GM18519 (cell line): ENCODE measurements at regions not wholly inside any gene's neighbourhood (a gene's known extent, or its start where the extent isn't known, plus 50 kb on each side); places are given as distances from the start of the nearest gene placed in this dataset.

Experiments used
- ATAC-seq: cut with Tn5 transposase; IDR thresholded peaks from one replicate; pipeline ENCODE4 v1.9.1; 2021; ENCODE audit warnings: mild to moderate bottlenecking, moderate library complexity; ENCODE audit not compliant: unreplicated experiment, low FRiP score

DNA sequence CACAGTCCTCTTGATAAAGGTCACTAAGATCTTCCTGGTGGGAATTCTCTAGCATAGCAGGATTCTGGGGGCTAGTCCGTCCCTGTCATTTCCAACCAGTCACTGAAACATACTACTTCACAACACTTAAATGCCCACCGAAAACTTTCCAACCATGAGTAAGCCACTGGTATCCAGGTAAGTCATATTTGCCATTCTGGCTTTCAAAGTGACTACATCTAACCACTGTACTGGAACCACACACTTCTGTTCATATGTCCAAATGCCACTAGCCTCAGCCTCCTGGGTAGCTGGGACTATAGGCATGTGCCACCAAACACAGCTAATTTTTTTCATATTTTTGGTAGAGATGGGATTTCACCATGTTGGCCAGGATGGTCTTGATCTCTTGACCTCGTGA, 64.3 kb upstream of the VANGL1 start:
- ATAC-seq: no peak

DNA sequence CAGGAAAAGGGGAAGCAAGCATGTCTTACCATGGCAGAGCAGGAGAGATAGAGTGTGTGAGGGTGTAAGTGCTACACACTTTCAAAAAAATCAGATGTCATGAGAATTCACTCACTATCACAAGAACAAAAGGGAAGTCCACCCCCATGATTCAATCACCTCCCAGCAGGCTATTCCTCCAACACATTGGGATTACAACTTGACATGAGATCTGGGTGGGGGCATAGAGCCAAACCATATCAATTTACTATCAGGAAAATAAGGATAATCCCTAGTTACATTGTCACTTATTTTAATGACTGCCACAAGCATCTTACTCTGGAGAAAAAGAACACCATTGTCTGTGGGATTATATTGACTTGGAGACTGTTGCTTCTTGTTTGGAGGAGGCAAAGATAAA, 66.1 kb upstream of the VANGL1 start:
- ATAC-seq: no peak

GRCh38 chr1:115572710-115573109, 69.1 kb upstream of the VANGL1 start:
- no peak for ATAC-seq

DNA sequence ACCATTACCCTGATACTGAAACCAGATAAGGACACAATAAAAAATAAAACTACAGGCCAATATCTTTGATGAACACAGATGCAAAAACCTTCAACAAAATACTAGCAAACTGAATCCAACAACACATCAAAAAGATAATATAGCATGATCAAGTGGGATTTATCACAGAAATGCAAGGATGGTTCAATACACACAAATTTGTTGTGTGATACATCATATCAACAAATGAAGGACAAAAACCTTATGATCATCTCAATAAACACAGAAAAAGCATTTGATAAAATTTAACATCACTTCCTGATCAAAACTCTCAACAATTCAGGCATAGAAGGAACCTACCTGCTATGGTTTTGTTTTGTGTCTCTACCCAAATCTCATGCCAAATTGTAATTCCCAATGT, 74.3 kb upstream of the VANGL1 start:
- no peak for ATAC-seq

GRCh38 chr1:115565791-115566190, 76.0 kb upstream of the VANGL1 start:
- no peak for ATAC-seq

GRCh38 chr1:115565353-115565752, 76.4 kb upstream of the VANGL1 start:
- ATAC-seq: no peak

GRCh38 chr1:115564201-115564600, 77.6 kb upstream of the VANGL1 start:
- no peak for ATAC-seq

GRCh38 chr1:115560027-115560426, 81.7 kb upstream of the VANGL1 start:
- ATAC-seq: no peak

DNA sequence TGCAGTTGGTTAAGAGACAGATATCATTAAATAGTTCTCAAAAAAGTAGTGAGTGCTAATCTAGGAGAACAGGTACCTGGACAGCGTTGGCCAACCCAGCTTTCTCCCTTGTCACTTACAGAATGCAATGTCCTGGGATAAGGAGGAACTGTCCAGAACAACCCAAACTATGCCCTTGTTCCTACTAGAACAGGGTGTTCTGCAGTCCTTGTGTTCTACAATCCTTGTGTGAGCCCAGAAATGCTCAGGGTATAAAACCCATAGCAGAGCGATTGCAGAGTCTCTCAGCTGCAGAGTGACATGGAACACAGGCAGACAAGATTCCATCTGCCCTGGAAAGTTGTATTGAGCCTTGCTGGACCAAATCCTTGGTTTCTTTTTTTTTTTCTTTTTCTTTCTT, 83.5 kb upstream of the VANGL1 start:
- no peak for ATAC-seq

- ATAC-seq: no peak
These were observed 84.1 kb upstream of the VANGL1 start for GRCh38 chr1:115557715-115558114.

DNA sequence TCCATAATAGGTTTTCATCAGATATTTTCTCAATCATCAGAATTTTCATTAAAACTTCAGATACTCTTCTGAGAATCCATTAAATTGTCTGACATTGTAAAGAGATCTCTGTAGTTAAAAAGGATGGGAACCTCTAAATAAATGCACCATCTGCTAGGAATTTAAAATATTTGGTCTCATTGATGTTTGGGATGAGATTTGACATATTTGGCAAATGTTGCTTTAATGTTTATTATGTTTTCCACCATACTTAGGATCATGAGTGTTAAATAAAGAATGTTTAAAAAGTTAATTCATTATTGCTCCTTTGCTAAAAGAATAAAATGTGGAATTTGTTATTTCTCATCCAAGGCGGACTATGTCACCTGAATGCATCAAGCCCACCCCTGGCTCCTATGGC, 85.5 kb upstream of the VANGL1 start:
- no peak for ATAC-seq

- ATAC-seq: no peak
These were observed 86.3 kb upstream of the VANGL1 start for GRCh38 chr1:115555446-115555845.

DNA sequence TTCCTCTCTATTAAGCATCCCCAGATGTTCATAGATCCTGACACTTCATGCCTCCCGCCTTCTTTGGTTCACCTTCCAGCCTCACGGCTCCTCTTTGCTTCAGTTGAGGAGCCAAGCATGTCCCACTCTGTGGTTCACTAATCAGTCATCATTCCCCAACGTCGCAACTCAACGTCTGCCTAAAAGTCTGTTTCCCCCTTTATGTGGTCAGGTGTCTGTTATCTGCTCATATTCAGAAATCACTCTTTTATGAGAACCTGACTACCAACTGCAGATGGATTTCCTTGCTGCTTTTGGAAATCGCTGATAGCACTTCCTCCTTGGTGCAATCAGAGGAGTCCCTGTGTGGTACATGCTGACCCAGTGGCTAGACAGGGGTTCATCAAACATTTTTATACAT, 94.1 kb upstream of the VANGL1 start:
- ATAC-seq: no peak

DNA sequence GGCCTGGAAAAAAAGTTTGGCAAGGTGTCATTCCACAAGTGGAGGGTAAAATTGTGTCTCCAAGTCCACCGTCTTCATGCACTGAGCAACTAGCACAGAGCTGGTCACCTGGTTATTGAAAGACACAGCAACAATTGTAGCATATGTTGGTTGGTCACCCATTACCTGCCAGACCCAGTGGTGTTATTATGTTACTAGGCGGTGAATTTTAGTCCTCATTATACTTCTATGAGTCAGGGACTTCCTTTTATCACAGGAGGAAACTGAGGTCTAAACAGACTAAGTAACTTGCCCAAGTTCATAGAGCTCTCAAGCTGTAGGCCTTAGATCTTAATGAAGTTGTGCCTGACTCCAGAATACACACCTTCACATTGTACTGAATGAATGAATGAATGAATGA, 94.9 kb upstream of the VANGL1 start:
- ATAC-seq: no peak

DNA sequence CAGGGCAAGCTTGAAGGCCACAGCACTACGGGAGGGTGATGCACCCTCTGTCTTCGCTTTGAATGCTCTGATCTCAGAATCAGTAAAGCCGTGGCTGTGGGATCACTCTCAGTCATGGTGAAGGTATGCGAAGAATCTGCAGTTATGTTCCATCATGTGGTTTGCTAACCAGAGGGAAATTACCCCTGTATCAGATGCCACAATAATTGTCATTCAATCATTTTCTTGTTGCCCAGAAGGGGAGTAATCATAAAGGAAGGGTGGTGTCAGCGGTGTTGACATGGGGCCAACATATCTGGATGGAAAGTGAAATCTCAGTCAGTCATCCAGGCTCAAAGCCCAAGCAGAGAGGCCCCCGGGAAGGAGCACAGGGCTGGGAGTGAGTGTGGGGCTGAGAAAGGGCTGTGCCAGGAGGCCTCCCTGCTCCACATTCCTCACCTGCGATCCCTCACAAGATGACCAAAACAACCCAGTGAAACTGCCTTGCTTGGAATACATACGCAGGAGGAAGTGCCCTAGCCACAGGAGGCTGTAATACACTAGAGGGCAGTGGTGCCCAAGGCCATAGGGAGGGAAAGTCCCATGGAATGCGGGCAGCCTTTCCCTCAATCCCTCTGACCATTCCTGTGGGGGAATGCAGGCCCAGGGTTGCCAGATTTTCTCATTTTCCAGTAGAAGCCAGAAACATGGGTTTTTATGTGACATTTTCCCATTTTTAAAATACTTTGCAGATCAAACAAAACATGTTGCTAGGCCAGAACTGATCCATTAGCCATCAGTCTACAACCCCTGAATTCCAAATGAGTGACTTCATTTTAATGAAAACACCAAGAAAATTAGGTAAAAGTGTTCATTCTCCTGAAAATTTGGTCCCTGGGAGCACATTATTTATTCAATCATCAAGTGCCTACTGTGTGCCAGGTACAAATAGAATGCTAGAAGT, 95.7 kb upstream of the VANGL1 start:
- no peak for ATAC-seq

- no peak for ATAC-seq
These were observed 96.6 kb upstream of the VANGL1 start for GRCh38 chr1:115545096-115545720.

GRCh38 chr1:115544131-115544530, 97.6 kb upstream of the VANGL1 start:
- no peak for ATAC-seq

- ATAC-seq: no peak
These were observed 98.5 kb upstream of the VANGL1 start for GRCh38 chr1:115543247-115543646.

- ATAC-seq: no peak
These were observed 102.0 kb upstream of the VANGL1 start for GRCh38 chr1:115539736-115540135.

- no peak for ATAC-seq
These were observed 102.7 kb upstream of the VANGL1 start for GRCh38 chr1:115539061-115539460.

GRCh38 chr1:115538579-115538978, 103.2 kb upstream of the VANGL1 start:
- ATAC-seq: no peak

- ATAC-seq: no peak
These were observed 104.4 kb upstream of the VANGL1 start for GRCh38 chr1:115537415-115537814.
